WTC11 (cell line): ENCODE measurements at regions not wholly inside any gene's neighbourhood (a gene's known extent, or its start where the extent isn't known, plus 50 kb on each side); places are given as distances from the start of the nearest gene placed in this dataset.

Experiments used
- FOXK1 ChIP-seq: sonication (generic); formaldehyde crosslinking; IDR thresholded peaks from 2 replicates; pipeline ENCODE4 v1.8.0; 2022; ENCODE audit warnings: mild to moderate bottlenecking, moderate library complexity, missing genetic modification reagents
- GABPB1 ChIP-seq: sonication (generic); formaldehyde crosslinking; IDR thresholded peaks from 2 replicates; pipeline ENCODE4 v1.8.1; 2023; ENCODE audit warnings: mild to moderate bottlenecking, missing genetic modification reagents
- RORB ChIP-seq: fragments of 250-450 bp; sonication (Bioruptor Pico); IDR thresholded peaks from 2 replicates; pipeline ENCODE4 v1.9.0; 2021; ENCODE audit warnings: mild to moderate bottlenecking
- SP1 ChIP-seq: sonication (generic); formaldehyde crosslinking; conservative IDR thresholded peaks from 2 replicates; pipeline ENCODE4 v1.8.1; 2022; ENCODE audit warnings: missing genetic modification reagents
- TP53 ChIP-seq: sonication (generic); formaldehyde crosslinking; IDR thresholded peaks from 2 replicates; pipeline ENCODE4 v1.8.1; 2023; ENCODE audit warnings: mild to moderate bottlenecking, missing genetic modification reagents
- TF ChIP-seq, protein P1 (sequence below): fragments of 200-600 bp; IDR thresholded peaks from 2 replicates; pipeline ENCODE4 v1.8.0; 2022; ENCODE audit warnings: antibody characterized with exemption
- TF ChIP-seq, protein P2 (sequence below): sonication (generic); formaldehyde crosslinking; IDR thresholded peaks from 2 replicates; pipeline ENCODE4 v1.8.0; 2022; ENCODE audit warnings: mild to moderate bottlenecking, missing genetic modification reagents

DNA sequence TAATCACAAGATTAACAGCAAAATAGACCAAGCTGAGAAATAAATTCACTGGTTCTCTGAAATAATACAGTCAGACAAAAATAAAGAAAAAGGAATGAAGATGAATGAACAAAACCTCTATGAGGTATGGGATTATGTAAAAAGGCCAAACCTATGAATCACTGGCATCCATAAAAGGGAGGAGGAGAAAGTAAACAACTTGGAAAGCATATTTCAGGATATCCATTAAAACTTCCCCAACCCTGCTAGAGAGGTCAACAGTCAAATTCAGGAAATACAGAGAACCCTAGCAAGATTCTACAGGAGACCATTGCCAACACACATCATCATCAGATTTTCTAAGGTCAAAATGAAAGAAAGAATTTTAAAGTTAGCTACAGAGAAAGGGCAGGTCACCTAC is 649.7 kb upstream of the CBLB start:
- TF ChIP-seq, protein P1, sequence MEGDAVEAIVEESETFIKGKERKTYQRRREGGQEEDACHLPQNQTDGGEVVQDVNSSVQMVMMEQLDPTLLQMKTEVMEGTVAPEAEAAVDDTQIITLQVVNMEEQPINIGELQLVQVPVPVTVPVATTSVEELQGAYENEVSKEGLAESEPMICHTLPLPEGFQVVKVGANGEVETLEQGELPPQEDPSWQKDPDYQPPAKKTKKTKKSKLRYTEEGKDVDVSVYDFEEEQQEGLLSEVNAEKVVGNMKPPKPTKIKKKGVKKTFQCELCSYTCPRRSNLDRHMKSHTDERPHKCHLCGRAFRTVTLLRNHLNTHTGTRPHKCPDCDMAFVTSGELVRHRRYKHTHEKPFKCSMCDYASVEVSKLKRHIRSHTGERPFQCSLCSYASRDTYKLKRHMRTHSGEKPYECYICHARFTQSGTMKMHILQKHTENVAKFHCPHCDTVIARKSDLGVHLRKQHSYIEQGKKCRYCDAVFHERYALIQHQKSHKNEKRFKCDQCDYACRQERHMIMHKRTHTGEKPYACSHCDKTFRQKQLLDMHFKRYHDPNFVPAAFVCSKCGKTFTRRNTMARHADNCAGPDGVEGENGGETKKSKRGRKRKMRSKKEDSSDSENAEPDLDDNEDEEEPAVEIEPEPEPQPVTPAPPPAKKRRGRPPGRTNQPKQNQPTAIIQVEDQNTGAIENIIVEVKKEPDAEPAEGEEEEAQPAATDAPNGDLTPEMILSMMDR: no peak
- no peak for TF ChIP-seq TP53 (CRISPR knock-in tag)
- TF ChIP-seq RORB (CRISPR knock-in tag): no peak
- TF ChIP-seq, protein P2, sequence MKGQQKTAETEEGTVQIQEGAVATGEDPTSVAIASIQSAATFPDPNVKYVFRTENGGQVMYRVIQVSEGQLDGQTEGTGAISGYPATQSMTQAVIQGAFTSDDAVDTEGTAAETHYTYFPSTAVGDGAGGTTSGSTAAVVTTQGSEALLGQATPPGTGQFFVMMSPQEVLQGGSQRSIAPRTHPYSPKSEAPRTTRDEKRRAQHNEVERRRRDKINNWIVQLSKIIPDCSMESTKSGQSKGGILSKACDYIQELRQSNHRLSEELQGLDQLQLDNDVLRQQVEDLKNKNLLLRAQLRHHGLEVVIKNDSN (CRISPR knock-in tag): no peak
- no peak for TF ChIP-seq GABPB1
- no peak for TF ChIP-seq SP1 (CRISPR knock-in tag)
- TF ChIP-seq FOXK1 (CRISPR knock-in tag): no peak
